Liver (tissue), 8 donors: ENCODE measurements at regions not wholly inside any gene's neighbourhood (a gene's known extent, or its start where the extent isn't known, plus 50 kb on each side); places are given as distances from the start of the nearest gene placed in this dataset.

Source experiments
- DNase-seq: peaks from one replicate; pipeline ENCODE4 v3.0.0-alpha.2; 2017; ENCODE audit warnings: low spot score
- H3K27ac ChIP-seq, 2 donors: one replicate each; pipeline ENCODE4 v1.7.0; 2013; ENCODE audit warnings: inconsistent platforms in 2 of 2, low read length in 2 of 2, control low read depth in 1 of 2, low read depth in 1 of 2, mild to moderate bottlenecking in 1 of 2
- H3K27me3 ChIP-seq, 4 donors: one replicate each; pipeline versions ENCODE4 v1.6.1 to v1.7.0; 2013; ENCODE audit warnings: low read length in 3 of 4, inconsistent platforms in 1 of 4, mild to moderate bottlenecking in 1 of 4, moderate library complexity in 1 of 4; ENCODE audit not compliant: control insufficient read depth in 4 of 4, insufficient read depth in 4 of 4
- H3K36me3 ChIP-seq, 4 donors: one replicate each; pipeline versions ENCODE4 v1.6.1 to v1.7.0; 2013; ENCODE audit warnings: low read length in 3 of 4, mild to moderate bottlenecking in 3 of 4, low read depth in 1 of 4, moderate library complexity in 1 of 4; ENCODE audit not compliant: control insufficient read depth in 4 of 4, insufficient read depth in 3 of 4
- H3K4me1 ChIP-seq, 4 donors: one replicate each; pipeline versions ENCODE4 v1.6.1 to v1.7.0; 2013; ENCODE audit warnings: low read length in 3 of 4, mild to moderate bottlenecking in 3 of 4, moderate library complexity in 1 of 4; ENCODE audit not compliant: control insufficient read depth in 4 of 4, insufficient read depth in 4 of 4
- H3K4me3 ChIP-seq, 3 donors: one replicate each; pipeline versions ENCODE4 v1.6.1 to v1.7.0; 2013; ENCODE audit warnings: low read length in 3 of 3, control low read depth in 1 of 3, low read depth in 1 of 3, mild to moderate bottlenecking in 1 of 3
- H3K9ac ChIP-seq, 2 donors: one replicate each; pipeline ENCODE4 v1.7.0; 2013; ENCODE audit warnings: low read length in 2 of 2, mild to moderate bottlenecking in 2 of 2, moderate library complexity in 2 of 2, control low read depth in 1 of 2, low read depth in 1 of 2
- H3K9me3 ChIP-seq, 4 donors: one replicate each; pipeline versions ENCODE4 v1.6.1 to v1.7.0; 2013; ENCODE audit warnings: low read length in 3 of 4; ENCODE audit not compliant: control insufficient read depth in 4 of 4
- EGR1 ChIP-seq, 2 donors: IDR thresholded peaks; 2 replicates each; pipeline ENCODE4 v1.6.1; 2016 to 2018; ENCODE audit warnings: antibody characterized with exemption in 2 of 2, low read depth in 2 of 2
- FOXA1 ChIP-seq: IDR thresholded peaks from 2 replicates; pipeline ENCODE4 v1.6.1; 2016; ENCODE audit warnings: antibody characterized with exemption
- FOXA2 ChIP-seq: IDR thresholded peaks from 2 replicates; pipeline ENCODE4 v1.6.1; 2016; ENCODE audit warnings: antibody characterized with exemption
- GABPA ChIP-seq, 2 donors: IDR thresholded peaks in 1 of 2; conservative IDR thresholded peaks in 1 of 2; 2 replicates each; pipeline ENCODE4 v1.6.1; 2016; ENCODE audit warnings: antibody characterized with exemption in 2 of 2, mild to moderate bottlenecking in 1 of 2, moderate library complexity in 1 of 2
- HNF4G ChIP-seq: IDR thresholded peaks from 2 replicates; pipeline ENCODE4 v1.6.1; 2016; ENCODE audit warnings: antibody characterized with exemption
- JUND ChIP-seq, 2 donors: IDR thresholded peaks; 2 replicates each; pipeline ENCODE4 v1.6.1; 2016; ENCODE audit warnings: antibody characterized with exemption in 2 of 2
- MAX ChIP-seq: IDR thresholded peaks from 2 replicates; pipeline ENCODE4 v1.6.1; 2016; ENCODE audit warnings: antibody characterized with exemption
- NR2F2 ChIP-seq: IDR thresholded peaks from 2 replicates; pipeline ENCODE4 v1.6.1; 2016; ENCODE audit warnings: antibody characterized with exemption
- RAD21 ChIP-seq, 2 donors: IDR thresholded peaks; 2 replicates each; pipeline ENCODE4 v1.6.1; 2016; ENCODE audit warnings: antibody characterized with exemption in 2 of 2, mild to moderate bottlenecking in 2 of 2
- REST ChIP-seq: IDR thresholded peaks from 2 replicates; pipeline ENCODE4 v1.6.1; 2016; ENCODE audit warnings: antibody characterized with exemption, mild to moderate bottlenecking
- RXRA ChIP-seq, 2 donors: IDR thresholded peaks; 2 replicates each; pipeline ENCODE4 v1.6.1; 2017 to 2018; ENCODE audit warnings: antibody characterized with exemption in 2 of 2, mild to moderate bottlenecking in 1 of 2
- SP1 ChIP-seq: IDR thresholded peaks from 2 replicates; pipeline ENCODE4 v1.6.1; 2018; ENCODE audit warnings: antibody characterized with exemption, mild to moderate bottlenecking
- TAF1 ChIP-seq: conservative IDR thresholded peaks from 2 replicates; pipeline ENCODE4 v1.6.1; 2016; ENCODE audit warnings: antibody characterized with exemption, mild to moderate bottlenecking
- YY1 ChIP-seq: IDR thresholded peaks from 2 replicates; pipeline ENCODE4 v1.6.1; 2016; ENCODE audit warnings: antibody characterized with exemption, mild to moderate bottlenecking
- WGBS: extraction: QIAGEN DNeasy Blood & Tissue Kit; methylation state at CpG from one replicate; pipeline ENCODE4 v1.1.7; 2013; 5-methylcytosine and 5-hydroxymethylcytosine counted together
- TF ChIP-seq, protein P1 (sequence below): IDR thresholded peaks from 2 replicates; pipeline ENCODE4 v1.6.1; 2016; ENCODE audit warnings: antibody characterized with exemption
- TF ChIP-seq, protein P2 (sequence below): fragments of 150-350 bp; IDR thresholded peaks from 2 replicates; pipeline ENCODE4 v1.5.1; 2017; ENCODE audit warnings: improper control_type of control experiment, low read depth, low read length; ENCODE audit not compliant: missing input control
- TF ChIP-seq, protein P3 (sequence below): IDR thresholded peaks from 2 replicates; pipeline ENCODE4 v1.6.1; 2016; ENCODE audit warnings: antibody characterized with exemption
- donor health status: healthy.
- donor health status: healthy.
- donor health status: healthy.
- donor health status: healthy.
- donor health status: healthy.

GRCh38 chr1:70779571-70779970 lies 268.0 kb downstream of the PTGER3 start:
- TF ChIP-seq RXRA (IDR thresholded peaks at IDR 0.05) (no peak), JUND (IDR thresholded peaks at IDR 0.05) (no peak), FOXA1 (no peak), YY1 (no peak), NR2F2 (no peak), TAF1 (no peak), REST (no peak), EGR1 (IDR thresholded peaks at IDR 0.05; ENCODE audit: low read depth in 2 of 2) (no peak), SP1 (no peak)
- TF ChIP-seq, protein P1, sequence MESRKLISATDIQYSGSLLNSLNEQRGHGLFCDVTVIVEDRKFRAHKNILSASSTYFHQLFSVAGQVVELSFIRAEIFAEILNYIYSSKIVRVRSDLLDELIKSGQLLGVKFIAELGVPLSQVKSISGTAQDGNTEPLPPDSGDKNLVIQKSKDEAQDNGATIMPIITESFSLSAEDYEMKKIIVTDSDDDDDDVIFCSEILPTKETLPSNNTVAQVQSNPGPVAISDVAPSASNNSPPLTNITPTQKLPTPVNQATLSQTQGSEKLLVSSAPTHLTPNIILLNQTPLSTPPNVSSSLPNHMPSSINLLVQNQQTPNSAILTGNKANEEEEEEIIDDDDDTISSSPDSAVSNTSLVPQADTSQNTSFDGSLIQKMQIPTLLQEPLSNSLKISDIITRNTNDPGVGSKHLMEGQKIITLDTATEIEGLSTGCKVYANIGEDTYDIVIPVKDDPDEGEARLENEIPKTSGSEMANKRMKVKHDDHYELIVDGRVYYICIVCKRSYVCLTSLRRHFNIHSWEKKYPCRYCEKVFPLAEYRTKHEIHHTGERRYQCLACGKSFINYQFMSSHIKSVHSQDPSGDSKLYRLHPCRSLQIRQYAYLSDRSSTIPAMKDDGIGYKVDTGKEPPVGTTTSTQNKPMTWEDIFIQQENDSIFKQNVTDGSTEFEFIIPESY = no peak
- TF ChIP-seq, protein P2, sequence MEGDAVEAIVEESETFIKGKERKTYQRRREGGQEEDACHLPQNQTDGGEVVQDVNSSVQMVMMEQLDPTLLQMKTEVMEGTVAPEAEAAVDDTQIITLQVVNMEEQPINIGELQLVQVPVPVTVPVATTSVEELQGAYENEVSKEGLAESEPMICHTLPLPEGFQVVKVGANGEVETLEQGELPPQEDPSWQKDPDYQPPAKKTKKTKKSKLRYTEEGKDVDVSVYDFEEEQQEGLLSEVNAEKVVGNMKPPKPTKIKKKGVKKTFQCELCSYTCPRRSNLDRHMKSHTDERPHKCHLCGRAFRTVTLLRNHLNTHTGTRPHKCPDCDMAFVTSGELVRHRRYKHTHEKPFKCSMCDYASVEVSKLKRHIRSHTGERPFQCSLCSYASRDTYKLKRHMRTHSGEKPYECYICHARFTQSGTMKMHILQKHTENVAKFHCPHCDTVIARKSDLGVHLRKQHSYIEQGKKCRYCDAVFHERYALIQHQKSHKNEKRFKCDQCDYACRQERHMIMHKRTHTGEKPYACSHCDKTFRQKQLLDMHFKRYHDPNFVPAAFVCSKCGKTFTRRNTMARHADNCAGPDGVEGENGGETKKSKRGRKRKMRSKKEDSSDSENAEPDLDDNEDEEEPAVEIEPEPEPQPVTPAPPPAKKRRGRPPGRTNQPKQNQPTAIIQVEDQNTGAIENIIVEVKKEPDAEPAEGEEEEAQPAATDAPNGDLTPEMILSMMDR = no peak
- Histone ChIP-seq H3K9me3 (no peaks in the 10 kb centered on the region), H3K9ac (no peak overlapping the region), H3K36me3 (no peaks in the 10 kb centered on the region), H3K27me3 (peaks cover 0 to 5% (median 0%) of the 10 kb centered on the region in 4 donors), H3K4me1 (no peaks in the 10 kb centered on the region), H3K27ac (no peak overlapping the region), H3K4me3 (no peak overlapping the region)
- no peak for DNase-seq
- 56% methylated on average over 3 of the region's 3 CpGs for WGBS

DNA sequence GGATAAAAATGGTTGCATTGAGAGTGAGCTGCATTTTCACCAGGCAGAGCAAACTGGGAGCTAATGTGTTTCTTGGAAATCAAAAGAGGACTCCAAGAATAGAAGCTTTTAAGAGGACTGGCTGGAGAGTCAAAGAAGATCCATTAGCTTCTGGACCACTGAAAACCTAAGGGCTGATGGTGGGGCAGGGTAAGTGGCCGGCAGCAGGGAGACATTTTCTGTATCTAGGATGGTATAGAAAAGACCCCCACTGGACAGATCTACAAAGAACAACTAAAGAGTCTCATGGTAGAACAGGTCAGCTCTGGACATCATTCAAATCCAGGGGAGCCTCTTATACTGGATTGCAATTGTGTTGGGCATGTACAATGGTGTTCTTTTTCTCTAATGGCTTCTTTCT lies 262.3 kb downstream of the PTGER3 start:
- no peak overlapping the region for H3K27ac ChIP-seq
- no peak overlapping the region for H3K4me3 ChIP-seq
- H3K4me1 ChIP-seq = no peaks in the 10 kb centered on the region
- no peak for DNase-seq
- WGBS = 55% methylated on average over 1 of the region's 1 CpG
- H3K27me3 ChIP-seq = peaks cover 0 to 8% (median 0%) of the 10 kb centered on the region in 4 donors
- no peak overlapping the region for H3K9ac ChIP-seq
- H3K9me3 ChIP-seq = no peaks in the 10 kb centered on the region
- H3K36me3 ChIP-seq = no peaks in the 10 kb centered on the region
- TF ChIP-seq MAX (no peak), RXRA (IDR thresholded peaks at IDR 0.05) (no peak), JUND (IDR thresholded peaks at IDR 0.05) (no peak), GABPA (IDR thresholded peaks at IDR 0.05 in 1 of 2, conservative IDR thresholded peaks at IDR 0.05 in 1 of 2) (no peak), NR2F2 (no peak), FOXA2 (no peak), HNF4G (no peak), YY1 (no peak), REST (no peak), RAD21 (IDR thresholded peaks at IDR 0.05) (no peak), FOXA1 (no peak)
- TF ChIP-seq, protein P3, sequence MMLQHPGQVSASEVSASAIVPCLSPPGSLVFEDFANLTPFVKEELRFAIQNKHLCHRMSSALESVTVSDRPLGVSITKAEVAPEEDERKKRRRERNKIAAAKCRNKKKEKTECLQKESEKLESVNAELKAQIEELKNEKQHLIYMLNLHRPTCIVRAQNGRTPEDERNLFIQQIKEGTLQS = no peak
- TF ChIP-seq, protein P1 = no peak
